ENCODE measurements at regions not wholly inside any gene's neighbourhood (a gene's known extent, or its start where the extent isn't known, plus 50 kb on each side); places are given as distances from the start of the nearest gene placed in this dataset.

- Histone ChIP-seq H2AFZ (ENCODE audit: low read depth, low read length) (no peak overlapping the region), H3K27me3 (ENCODE audit: control insufficient read depth in 2 of 2, insufficient read depth in 2 of 2, low read length in 2 of 2) (no peaks in the 10 kb centered on the region), H3K9ac (ENCODE audit: insufficient read depth in 1 of 2, low read depth in 2 of 2, low read length in 2 of 2) (no peak overlapping the region), H3K4me2 (ENCODE audit: insufficient read depth, low read length) (no peak overlapping the region), H4K20me1 (replicated peaks; ENCODE audit: control insufficient read depth, insufficient read depth, low read length) (no peaks in the 10 kb centered on the region), H3K4me3 (no peak overlapping the region), H3K27ac (ENCODE audit: extremely low read depth, low read depth, low read length) (no peak overlapping the region), H3K79me2 (ENCODE audit: control insufficient read depth, insufficient read depth, low read length) (no peaks in the 10 kb centered on the region), H3K9me3 (replicated peaks; ENCODE audit: control insufficient read depth, insufficient read depth, low read depth, low read length) (no peaks in the 10 kb centered on the region), H3K9me1 (ENCODE audit: control insufficient read depth, insufficient read depth, low read length) (no peaks in the 10 kb centered on the region), H3K4me1 (replicated peaks in 1 of 2; ENCODE audit: control insufficient read depth in 2 of 2, insufficient read depth in 2 of 2, low read length in 2 of 2) (no peaks in the 10 kb centered on the region), H3K36me3 (ENCODE audit: control insufficient read depth, insufficient read depth, low read length) (no peaks in the 10 kb centered on the region)
- intact Hi-C loops (cut with micrococcal nuclease) (no loop called here), in situ Hi-C loops (cut with MboI) (no loop called here)
- CTCF ChIA-PET (ENCODE audit: low intra/inter-chr PET ratio), result no interaction called here
- DNase-seq (ENCODE audit: extremely low read depth in 1 of 4, low spot score in 3 of 4) (no peak), FAIRE-seq (no peak), ATAC-seq (no peak)
- TF ChIP-seq ZNF75A (CRISPR knock-in tag; IDR thresholded peaks at IDR 0.05) (no peak), KAT7 (CRISPR knock-in tag; IDR thresholded peaks at IDR 0.05; ENCODE audit: borderline replicate concordance) (no peak), CBX2 (IDR thresholded peaks at IDR 0.05; ENCODE audit: insufficient read depth, low read length, poor library complexity, severe bottlenecking) (no peak), NELFE (IDR thresholded peaks at IDR 0.05; ENCODE audit: insufficient read depth, insufficient read length) (no peak), POLR2G (IDR thresholded peaks at IDR 0.05; ENCODE audit: low read depth, low read length) (no peak), CREBBP (IDR thresholded peaks at IDR 0.05; ENCODE audit: low read depth, low read length) (no peak), MCM7 (IDR thresholded peaks at IDR 0.05) (no peak), ZNF512 (tag; IDR thresholded peaks at IDR 0.05) (no peak), CAMTA2 (CRISPR knock-in tag; conservative IDR thresholded peaks at IDR 0.05) (no peak), NR3C1 (CRISPR knock-in tag; IDR thresholded peaks at IDR 0.05) (no peak), HOXB6 (CRISPR knock-in tag; IDR thresholded peaks at IDR 0.05; ENCODE audit: borderline replicate concordance) (no peak), SREBF2 (CRISPR knock-in tag; IDR thresholded peaks at IDR 0.05) (no peak)
- TF ChIP-seq, protein P1, sequence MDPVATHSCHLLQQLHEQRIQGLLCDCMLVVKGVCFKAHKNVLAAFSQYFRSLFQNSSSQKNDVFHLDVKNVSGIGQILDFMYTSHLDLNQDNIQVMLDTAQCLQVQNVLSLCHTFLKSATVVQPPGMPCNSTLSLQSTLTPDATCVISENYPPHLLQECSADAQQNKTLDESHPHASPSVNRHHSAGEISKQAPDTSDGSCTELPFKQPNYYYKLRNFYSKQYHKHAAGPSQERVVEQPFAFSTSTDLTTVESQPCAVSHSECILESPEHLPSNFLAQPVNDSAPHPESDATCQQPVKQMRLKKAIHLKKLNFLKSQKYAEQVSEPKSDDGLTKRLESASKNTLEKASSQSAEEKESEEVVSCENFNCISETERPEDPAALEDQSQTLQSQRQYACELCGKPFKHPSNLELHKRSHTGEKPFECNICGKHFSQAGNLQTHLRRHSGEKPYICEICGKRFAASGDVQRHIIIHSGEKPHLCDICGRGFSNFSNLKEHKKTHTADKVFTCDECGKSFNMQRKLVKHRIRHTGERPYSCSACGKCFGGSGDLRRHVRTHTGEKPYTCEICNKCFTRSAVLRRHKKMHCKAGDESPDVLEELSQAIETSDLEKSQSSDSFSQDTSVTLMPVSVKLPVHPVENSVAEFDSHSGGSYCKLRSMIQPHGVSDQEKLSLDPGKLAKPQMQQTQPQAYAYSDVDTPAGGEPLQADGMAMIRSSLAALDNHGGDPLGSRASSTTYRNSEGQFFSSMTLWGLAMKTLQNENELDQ (CRISPR knock-in tag; IDR thresholded peaks at IDR 0.05; ENCODE audit: borderline replicate concordance), result no peak
- 0% methylated on average over 3 of the region's 3 CpGs for WGBS (ENCODE audit: insufficient coverage, low coverage, missing lambda C conversion rate)
- POLR2A ChIA-PET, result no interaction called here
- BruUV-seq (replicated peaks), result no TSS peak
Measured at GRCh38 chr4:100100985-100101384, 89.3 kb downstream of the DDIT4L start.

All from K562 (cell line).